SK-N-MC (cell line): ENCODE measurements at regions not wholly inside any gene's neighbourhood (a gene's known extent, or its start where the extent isn't known, plus 50 kb on each side); places are given as distances from the start of the nearest gene placed in this dataset.

Experiments
- DNase-seq: peaks from one replicate; pipeline ENCODE4 v3.0.0-alpha.2; 2011; ENCODE audit warnings: low read depth, low spot score
- H3K27ac ChIP-seq: fragments of 200-600 bp; sonication (generic); 2 replicates; pipeline ENCODE4 v1.5.1; 2016; ENCODE audit warnings: mixed run types
- H3K36me3 ChIP-seq: fragments of 200-600 bp; sonication (generic); 2 replicates; pipeline ENCODE4 v1.6.1; 2017; ENCODE audit warnings: antibody characterized with exemption, low read length, mixed read lengths; ENCODE audit not compliant: insufficient read depth
- H3K4me3 ChIP-seq: fragments of 200-600 bp; sonication (generic); 2 replicates; pipeline ENCODE4 v1.5.1; 2016
- H3K9ac ChIP-seq: fragments of 200-600 bp; sonication (generic); 2 replicates; pipeline ENCODE4 v1.8.0; 2017; ENCODE audit warnings: mixed run types, mixed read lengths; ENCODE audit not compliant: insufficient read length
- H3K9me3 ChIP-seq: fragments of 200-600 bp; sonication (generic); 2 replicates; pipeline ENCODE4 v1.6.1; 2017; ENCODE audit warnings: low read depth, mild to moderate bottlenecking, antibody characterized with exemption, low read length, moderate library complexity, mixed read lengths
- EZH2 ChIP-seq: fragments of 200-600 bp; sonication (generic); IDR thresholded peaks from one replicate; pipeline ENCODE4 v1.6.1; 2017; ENCODE audit warnings: antibody characterized with exemption
- FOXP2 ChIP-seq: optimal IDR thresholded peaks from 2 replicates; pipeline ENCODE3; 2011; ENCODE audit warnings: mild to moderate bottlenecking, moderate library complexity; ENCODE audit not compliant: insufficient read depth; ENCODE audit errors: extremely low read length, control extremely low read depth
- POLR2AphosphoS5 ChIP-seq: IDR thresholded peaks from 2 replicates; pipeline ENCODE4 v1.6.1; 2012; ENCODE audit warnings: mild to moderate bottlenecking, low read depth, low read length, borderline replicate concordance

- Histone ChIP-seq H3K4me3 (no peak overlapping the region), H3K9ac (no peak overlapping the region), H3K9me3 (no peaks in the 10 kb centered on the region), H3K27ac (no peak overlapping the region), H3K36me3 (no peaks in the 10 kb centered on the region)
- DNase-seq, result no peak
- TF ChIP-seq POLR2AphosphoS5, result no peak
- TF ChIP-seq EZH2, result no peak
- TF ChIP-seq FOXP2, result no peak
These were observed 311.3 kb downstream of the CTTN start for GRCh38 chr11:70709596-70709995.

- Histone ChIP-seq H3K9ac (no peak overlapping the region), H3K9me3 (no peaks in the 10 kb centered on the region), H3K27ac (no peak overlapping the region), H3K36me3 (no peaks in the 10 kb centered on the region), H3K4me3 (no peak overlapping the region)
- no peak for DNase-seq
- TF ChIP-seq EZH2, result no peak
- TF ChIP-seq FOXP2, result no peak
- TF ChIP-seq POLR2AphosphoS5, result no peak
These were observed 311.9 kb downstream of the CTTN start for GRCh38 chr11:70710192-70710591.

GRCh38 chr11:70710601-70711000 is 312.3 kb downstream of the CTTN start:
- DNase-seq, result no peak
- TF ChIP-seq EZH2 (no peak), FOXP2 (no peak), POLR2AphosphoS5 (no peak)
- Histone ChIP-seq H3K36me3 (no peaks in the 10 kb centered on the region), H3K4me3 (no peak overlapping the region), H3K9ac (no peak overlapping the region), H3K9me3 (no peaks in the 10 kb centered on the region), H3K27ac (no peak overlapping the region)

GRCh38 chr11:70711095-70711910 is 313.0 kb downstream of the CTTN start:
- Histone ChIP-seq H3K9ac (no peak overlapping the region), H3K27ac (no peak overlapping the region), H3K4me3 (no peak overlapping the region), H3K36me3 (no peaks in the 10 kb centered on the region), H3K9me3 (no peaks in the 10 kb centered on the region)
- DNase-seq, result no peak
- no peak for TF ChIP-seq POLR2AphosphoS5
- no peak for TF ChIP-seq FOXP2
- no peak for TF ChIP-seq EZH2

- H3K4me3 ChIP-seq, result no peak overlapping the region
- H3K9ac ChIP-seq, result no peak overlapping the region
- H3K9me3 ChIP-seq, result no peaks in the 10 kb centered on the region
- TF ChIP-seq POLR2AphosphoS5, result no peak
- TF ChIP-seq FOXP2, result no peak
- no peak for TF ChIP-seq EZH2
- H3K36me3 ChIP-seq, result no peaks in the 10 kb centered on the region
- DNase-seq, result no peak
- H3K27ac ChIP-seq, result no peak overlapping the region
These were observed 313.5 kb downstream of the CTTN start for GRCh38 chr11:70711911-70712185.

GRCh38 chr11:70712471-70712870 is 314.1 kb downstream of the CTTN start:
- no peak for DNase-seq
- TF ChIP-seq POLR2AphosphoS5, result no peak
- Histone ChIP-seq H3K36me3 (no peaks in the 10 kb centered on the region), H3K27ac (no peak overlapping the region), H3K9me3 (no peaks in the 10 kb centered on the region), H3K9ac (no peak overlapping the region), H3K4me3 (no peak overlapping the region)

GRCh38 chr11:70713086-70713835 is 314.9 kb downstream of the CTTN start:
- H3K27ac ChIP-seq, result no peak overlapping the region
- H3K9me3 ChIP-seq, result no peaks in the 10 kb centered on the region
- no peak overlapping the region for H3K9ac ChIP-seq
- TF ChIP-seq EZH2, result no peak
- TF ChIP-seq POLR2AphosphoS5, result no peak
- no peak for TF ChIP-seq FOXP2
- H3K4me3 ChIP-seq, result no peak overlapping the region
- DNase-seq, result no peak
- H3K36me3 ChIP-seq, result no peaks in the 10 kb centered on the region

- no peak overlapping the region for H3K27ac ChIP-seq
- no peak overlapping the region for H3K4me3 ChIP-seq
- no peak for DNase-seq
- H3K36me3 ChIP-seq, result no peaks in the 10 kb centered on the region
- H3K9ac ChIP-seq, result no peak overlapping the region
- no peaks in the 10 kb centered on the region for H3K9me3 ChIP-seq
- TF ChIP-seq POLR2AphosphoS5, result no peak
- TF ChIP-seq EZH2, result no peak
- no peak for TF ChIP-seq FOXP2
These were observed 315.8 kb downstream of the CTTN start for GRCh38 chr11:70713988-70714665.
